Left cardiac atrium (tissue), 4 donors: ENCODE measurements at regions not wholly inside any gene's neighbourhood (a gene's known extent, or its start where the extent isn't known, plus 50 kb on each side); places are given as distances from the start of the nearest gene placed in this dataset.
"Not testable (repeated sequence)": the region's sequence is repeated elsewhere in the genome, so short reads cannot be mapped to it uniquely, and the experiment has no call there.

Experiments
- ATAC-seq, 2 donors: fragments of 200-7000 bp; cut with Tn5 transposase; one replicate each; pipeline ENCODE4 v1.9.1; 2020; ENCODE audit warnings: mild to moderate bottlenecking in 2 of 2, moderate library complexity in 2 of 2
- DNase-seq: peaks from one replicate; pipeline ENCODE4 v3.0.0-alpha.2; 2020
- intact Hi-C, 2 donors: fragments of 100-400 bp; cut with DNase I; formaldehyde crosslinking; loops; one replicate each; pipeline versions ENCODE4 v1.14.1 to v1.15.1; 2022 to 2023
- donor health status: DM: no; HTN: yes; CAD: no.
- donor health status: DM: no; HTN: yes; CAD: no; lungs with severe emphysema.
- donor health status: DM: yes; HTN: yes; CAD: no.
- donor health status: Dilated cardiomyopathy.

DNA sequence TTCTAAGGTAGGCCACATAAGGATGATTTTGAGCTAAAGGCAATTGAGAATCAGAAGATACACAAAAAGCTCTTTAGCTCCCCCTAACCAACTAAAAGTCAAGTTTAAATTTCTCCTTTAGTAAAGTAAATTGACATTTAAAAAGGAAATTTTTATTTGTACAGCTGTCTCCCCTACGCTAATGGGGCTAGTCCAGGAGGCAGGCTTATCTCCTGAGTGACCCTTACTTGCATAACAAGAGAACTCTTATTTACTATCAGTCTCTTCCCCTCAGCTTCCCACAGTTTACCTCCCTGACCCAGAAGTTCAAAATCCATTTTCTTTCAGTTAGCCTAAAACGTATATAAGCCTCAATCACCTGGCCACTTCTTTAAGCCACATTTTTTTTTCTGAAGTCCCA is 1002.8 kb upstream of the NRXN1 start:
- ATAC-seq (no peak), DNase-seq (no peak)
- intact Hi-C loops, result no loop called here

DNA sequence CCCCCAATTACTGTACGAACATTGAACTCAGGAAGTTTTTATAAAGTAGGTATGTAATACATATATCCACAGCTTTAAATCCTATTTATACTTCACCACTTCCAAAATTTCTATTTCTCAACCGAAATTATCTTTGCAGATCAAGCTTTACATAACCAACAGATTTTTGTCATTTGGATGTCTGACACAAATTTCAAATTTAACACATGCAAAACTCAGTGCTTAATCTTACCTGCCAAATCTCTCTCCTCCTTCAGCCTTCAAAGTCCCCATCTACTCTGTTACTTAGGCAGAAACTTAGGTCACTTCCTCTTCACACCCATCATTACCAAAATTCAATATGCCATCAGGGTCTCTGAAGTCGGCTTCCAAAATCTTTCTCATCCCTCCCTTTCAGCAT is 990.1 kb upstream of the NRXN1 start:
- intact Hi-C loops, result no loop called here
- ATAC-seq (no peak), DNase-seq (no peak)

DNA sequence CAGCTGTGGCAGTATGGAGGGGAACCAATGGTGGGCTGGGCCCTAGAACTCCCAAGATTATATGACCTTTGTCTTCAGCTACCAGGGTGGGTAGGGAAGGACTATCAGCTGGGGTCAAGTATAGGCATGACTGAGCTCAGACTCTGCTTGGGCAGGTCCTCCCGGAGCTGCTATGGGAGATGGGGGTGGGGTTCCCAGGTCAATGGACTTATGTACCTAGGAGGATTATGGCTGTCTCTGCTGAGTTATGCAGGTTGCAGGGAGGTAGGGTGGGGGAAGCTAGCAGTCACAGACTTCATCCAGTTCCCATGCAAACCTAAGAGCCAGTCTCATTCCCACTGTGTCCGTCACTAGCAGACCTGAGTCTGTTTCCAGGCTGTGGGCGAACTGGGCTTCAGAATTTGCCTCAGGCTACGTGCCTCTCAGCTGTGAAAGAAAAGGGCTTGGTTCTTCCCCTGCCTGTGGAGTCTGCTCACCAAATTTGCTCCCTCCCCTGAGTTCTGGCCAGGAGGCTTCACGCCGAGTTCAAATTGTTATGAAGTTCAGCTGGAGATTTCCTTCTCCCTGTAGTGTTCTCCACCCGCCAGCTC is 985.8 kb upstream of the NRXN1 start:
- ATAC-seq, result no peak
- DNase-seq, result no peak
- intact Hi-C loops, result no loop called here

DNA sequence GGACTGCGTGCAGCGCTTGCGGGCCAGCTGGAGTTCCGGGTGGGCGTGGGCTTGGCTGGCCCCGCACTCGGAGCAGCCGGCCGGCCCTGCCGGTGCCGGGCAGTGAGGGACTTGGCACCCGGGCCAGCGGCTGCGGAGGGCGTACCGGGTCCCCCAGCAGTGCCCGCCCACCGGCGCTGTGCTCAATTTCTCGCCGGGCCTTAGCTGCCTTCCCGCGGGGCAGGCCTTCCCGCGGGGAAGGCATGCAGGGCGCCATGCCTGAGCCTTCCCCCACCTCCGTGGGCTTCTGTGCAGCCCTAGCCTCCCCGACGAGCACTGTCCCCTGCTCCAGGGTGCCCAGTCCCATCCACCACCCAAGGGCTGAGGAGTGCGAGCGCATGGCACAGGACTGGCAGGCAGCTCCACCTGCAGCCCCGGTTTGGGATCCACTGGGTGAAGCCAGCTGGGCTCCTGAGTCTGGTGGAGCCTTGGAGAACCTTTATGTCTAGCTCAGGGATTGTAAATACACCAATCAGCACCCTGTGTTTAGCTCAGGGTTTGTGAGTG is 975.0 kb upstream of the NRXN1 start:
- intact Hi-C loops, DNase-seq, ATAC-seq: not testable (repeated sequence)

DNA sequence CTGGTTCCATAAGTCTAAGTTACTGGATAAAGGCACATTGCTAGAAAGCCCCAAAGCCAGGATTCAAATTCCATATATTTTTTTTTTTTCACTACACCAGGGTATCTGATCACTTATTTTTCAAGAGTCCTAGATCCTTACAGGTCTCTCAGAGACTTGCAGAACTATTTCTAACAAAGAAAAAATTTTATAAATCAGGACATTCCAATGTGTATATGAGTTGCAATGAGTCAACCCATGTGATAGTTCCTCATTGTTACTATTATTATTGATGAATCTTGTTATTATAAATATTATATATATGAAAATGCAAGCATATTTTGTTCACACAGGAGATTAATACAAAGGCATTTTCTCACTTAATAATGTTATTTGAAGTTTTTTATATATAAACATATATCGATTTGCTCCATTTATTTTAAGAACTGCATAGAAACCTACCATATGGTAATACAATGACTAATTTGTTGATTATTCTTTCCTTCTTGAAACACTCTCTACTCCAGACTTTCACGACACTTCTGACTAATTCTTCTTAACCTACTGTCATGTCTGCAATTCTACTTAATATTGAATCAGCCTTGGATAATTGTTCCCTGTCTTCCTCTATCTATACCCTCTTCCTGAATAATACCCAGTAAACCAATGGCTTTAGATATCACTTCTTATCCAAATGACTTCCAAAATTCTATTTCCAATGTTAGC is 968.4 kb upstream of the NRXN1 start:
- no peak for ATAC-seq
- no peak for DNase-seq
- intact Hi-C loops, result no loop called here

DNA sequence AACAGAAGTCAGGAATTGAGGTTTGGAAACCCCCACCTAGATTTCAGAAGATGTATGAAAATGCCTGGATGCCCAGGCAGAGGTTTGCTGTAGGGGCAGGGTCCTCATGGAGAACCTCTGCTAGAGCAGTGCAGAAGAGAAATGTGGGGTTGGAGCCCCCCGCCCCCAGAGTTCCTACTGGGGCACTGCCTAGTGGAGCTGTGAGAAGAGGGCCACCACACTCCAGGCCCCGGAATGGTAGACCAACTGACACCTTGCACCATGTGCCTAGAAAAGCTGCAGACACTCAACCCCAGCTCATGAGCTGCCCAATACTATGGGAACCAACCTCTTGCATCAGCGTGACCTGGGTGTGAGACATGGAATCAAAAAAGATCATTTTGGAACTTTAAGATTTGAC is 967.0 kb upstream of the NRXN1 start:
- DNase-seq (no peak), ATAC-seq (no peak)
- intact Hi-C loops, result no loop called here

DNA sequence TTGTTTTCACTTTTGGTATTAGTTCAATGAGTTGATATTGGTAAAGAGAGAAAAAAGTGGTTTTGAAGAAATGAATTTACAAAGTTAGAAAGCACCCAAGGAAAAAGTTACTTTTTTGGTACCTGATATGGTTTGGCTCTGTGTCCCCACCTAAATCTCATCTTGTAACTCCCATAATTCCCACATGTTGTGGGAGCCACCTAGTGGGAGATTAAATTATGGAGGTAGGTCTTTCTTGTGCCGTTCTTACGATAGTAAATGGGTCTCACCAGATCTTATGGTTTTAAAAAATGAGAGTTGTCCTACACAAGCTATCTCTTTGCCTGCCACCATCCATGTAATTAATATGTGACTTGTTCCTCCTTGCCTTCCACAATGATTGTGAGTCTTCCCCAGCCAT is 965.6 kb upstream of the NRXN1 start:
- intact Hi-C loops, result no loop called here
- no peak for DNase-seq
- ATAC-seq, result no peak

DNA sequence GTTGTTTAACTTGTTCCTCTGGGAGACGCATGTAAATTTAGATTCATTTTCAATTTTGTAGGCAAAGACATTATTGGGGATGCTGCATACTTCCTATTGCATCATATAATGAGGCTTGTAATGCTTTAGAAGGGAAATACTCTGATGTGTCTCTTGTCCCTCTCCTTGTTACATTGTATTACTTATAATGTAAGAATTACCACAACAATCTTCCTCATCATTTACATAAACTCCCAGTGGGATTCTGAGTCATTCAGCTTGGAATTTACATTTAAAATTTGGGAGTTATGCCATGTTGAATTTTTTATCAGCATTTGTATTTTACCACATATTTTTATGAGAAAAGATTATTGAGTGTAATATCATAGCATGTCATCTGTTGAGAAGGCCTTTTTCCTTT is 963.4 kb upstream of the NRXN1 start:
- ATAC-seq, result no peak

DNA sequence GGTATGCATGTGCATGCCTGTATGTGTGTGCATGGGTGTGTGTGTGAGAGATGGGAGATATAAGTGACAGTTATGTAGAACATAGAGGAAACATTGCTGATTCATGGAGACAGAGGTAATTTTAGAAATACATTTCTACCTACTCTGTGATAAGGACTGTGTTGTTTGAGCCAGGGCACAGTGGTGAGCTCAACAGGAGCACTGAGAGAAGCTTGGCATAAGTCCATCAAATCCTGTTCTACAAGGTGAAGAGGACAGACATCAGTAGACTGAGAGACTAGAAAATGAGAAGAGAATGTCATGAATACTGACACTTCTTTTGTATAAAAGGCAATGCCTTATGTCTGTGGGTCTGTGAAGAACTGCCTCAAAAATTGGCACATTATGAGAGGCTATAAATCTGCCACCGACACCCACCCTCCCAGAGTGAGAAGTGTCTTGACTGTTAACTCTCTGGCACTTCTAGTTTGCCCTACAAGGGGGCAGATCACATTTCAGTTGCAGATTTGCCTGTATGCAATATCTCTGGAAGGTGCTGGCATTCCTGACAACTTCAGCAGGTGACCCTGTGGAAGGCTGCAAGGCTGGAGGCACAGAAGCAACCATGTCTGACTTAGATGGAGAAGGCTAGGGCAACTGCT is 962.3 kb upstream of the NRXN1 start:
- ATAC-seq, result no peak
- intact Hi-C loops, result no loop called here
- DNase-seq, result no peak

More for the DNA sequence above, 963.4 kb upstream of the NRXN1 start:
- no peak for DNase-seq
- intact Hi-C loops, result no loop called here

DNA sequence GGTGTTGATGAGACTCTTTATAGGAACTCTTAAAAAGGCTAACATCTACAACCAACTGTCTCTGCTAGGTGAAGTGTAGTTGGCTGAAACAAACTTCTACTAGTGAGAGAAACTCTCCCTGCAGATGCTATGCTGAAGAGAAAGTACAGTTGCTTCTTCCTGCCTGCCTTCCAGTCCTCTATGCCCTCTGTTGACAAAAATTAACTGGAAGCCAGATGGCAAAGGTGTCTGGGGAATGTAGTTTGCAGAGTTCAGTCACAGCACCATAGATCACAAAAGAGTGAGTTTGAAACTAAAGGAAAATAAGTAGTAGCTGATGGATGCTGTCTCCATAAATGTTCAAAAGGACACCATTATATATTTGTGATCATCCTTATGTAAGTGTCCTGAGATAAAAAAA is 958.8 kb upstream of the NRXN1 start:
- DNase-seq, result no peak
- intact Hi-C loops, result no loop called here
- ATAC-seq, result no peak

DNA sequence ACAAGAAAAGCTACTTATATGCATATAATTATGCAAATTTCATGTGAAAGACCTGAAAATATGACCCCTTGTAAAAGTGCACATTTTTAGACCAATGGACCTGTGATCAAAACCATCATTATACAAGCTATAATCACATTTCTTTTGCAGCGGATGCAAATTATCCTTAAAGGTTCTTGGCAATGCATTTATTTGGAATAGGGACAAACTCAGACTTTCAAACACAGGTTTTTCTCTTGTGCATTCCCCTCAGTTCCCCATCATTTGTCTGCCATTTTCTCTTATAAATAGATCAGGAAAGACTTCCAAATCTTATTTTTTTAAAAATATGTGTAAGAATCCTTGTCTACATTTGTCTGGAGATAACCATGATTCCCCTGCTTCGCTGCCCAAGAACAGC is 954.2 kb upstream of the NRXN1 start:
- intact Hi-C loops, result no loop called here
- no peak for ATAC-seq
- no peak for DNase-seq

DNA sequence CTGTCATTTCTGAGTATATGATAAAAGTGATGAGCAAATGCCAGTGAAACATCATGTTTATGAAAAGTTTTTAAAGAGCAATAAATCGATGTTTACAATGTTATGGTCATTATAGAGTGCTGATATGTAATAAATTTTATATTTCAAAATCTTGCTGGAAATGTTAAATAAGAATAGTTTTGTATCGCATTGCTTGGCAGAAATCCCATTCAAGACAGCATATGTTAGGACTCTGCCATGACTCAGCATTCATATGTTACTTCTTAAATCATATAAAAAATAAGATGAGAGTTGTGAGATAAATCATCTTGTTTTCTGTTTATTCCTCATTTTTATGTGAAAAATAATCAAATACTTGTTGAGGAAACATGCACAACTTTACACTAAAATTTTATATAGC is 949.9 kb upstream of the NRXN1 start:
- DNase-seq, result no peak
- ATAC-seq, result no peak
- intact Hi-C loops, result no loop called here

DNA sequence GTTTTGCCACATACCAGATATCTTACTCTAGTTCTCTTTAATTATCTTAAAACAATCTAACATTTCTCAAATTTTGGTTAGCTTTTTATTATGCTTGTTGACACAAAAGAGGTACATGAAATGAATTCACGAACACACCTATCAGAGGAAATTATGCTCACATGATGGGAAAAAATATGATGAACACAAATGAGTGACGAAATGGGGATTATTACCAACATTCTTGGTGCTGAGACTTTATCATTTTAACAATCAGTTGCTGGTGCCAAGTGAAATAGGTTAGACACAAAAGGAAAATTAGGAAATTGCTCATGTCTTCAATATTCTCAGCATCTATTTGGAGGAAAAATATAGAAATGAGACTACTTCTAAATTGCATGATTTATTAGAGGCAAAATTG is 944.7 kb upstream of the NRXN1 start:
- ATAC-seq (no peak), DNase-seq (no peak)
- intact Hi-C loops, result no loop called here

DNA sequence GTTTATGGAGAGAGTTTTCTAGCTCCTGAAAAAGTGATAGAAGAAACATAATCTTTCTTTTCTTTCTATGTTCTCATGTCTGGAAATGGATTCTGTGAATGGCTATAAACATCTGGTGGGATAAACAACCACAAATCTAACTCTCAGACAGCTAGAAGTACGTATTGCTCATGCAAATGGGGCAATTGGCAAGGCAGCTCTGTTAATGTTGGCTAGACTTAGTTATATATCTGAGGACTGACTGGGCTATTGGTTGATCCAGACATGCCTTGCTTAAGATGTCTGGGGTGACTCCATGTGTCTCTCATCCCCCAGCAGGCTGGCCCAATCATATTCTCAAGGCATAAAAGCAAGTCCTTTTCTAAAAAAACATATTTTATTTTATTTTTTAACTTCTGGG is 939.2 kb upstream of the NRXN1 start:
- DNase-seq (no peak), ATAC-seq (no peak)
- intact Hi-C loops, result no loop called here

DNA sequence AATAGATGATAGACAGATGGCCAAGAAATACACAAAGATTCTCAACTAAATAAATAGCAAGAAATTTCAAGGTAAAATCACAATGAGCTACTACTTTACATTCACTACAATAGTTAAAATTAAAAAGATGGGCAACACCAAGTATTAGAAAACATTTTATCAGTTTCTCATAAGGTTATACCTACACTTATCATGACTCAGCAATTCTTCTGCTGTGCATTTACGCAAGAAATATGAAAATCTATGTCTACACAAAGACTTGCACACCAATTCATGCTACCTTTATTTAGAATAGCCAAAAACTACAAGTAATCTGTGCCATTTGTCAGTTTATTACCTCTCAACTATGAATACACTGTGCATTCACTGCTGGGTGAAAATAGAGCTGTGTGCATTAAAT is 937.4 kb upstream of the NRXN1 start:
- intact Hi-C loops, result no loop called here
- no peak for ATAC-seq

DNA sequence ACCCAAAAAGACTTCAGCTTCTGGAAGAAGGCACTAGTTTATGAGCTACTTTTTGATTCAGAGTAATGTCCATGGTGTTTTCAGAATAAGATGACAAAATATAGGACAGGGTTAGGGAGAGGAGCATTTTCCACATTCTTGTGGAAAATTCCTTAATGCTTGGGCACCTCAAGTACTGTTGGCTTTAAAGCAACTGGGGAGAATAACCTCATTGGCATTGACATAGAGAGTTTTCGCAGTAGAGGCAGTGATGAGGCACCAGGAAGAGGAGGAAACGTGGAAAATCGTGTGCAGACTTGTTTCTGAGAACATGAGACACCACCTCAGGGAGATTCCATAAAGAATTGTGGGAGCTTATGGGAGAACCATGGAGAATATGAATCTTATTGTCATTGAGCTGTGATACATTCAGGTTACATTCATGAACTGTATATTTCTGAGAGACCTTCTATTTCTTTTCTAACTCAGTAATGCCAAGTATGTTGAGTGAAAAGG is 929.0 kb upstream of the NRXN1 start:
- DNase-seq (no peak), ATAC-seq (no peak)
- intact Hi-C loops, result no loop called here

More for the DNA sequence above, 937.4 kb upstream of the NRXN1 start:
- DNase-seq, result no peak

DNA sequence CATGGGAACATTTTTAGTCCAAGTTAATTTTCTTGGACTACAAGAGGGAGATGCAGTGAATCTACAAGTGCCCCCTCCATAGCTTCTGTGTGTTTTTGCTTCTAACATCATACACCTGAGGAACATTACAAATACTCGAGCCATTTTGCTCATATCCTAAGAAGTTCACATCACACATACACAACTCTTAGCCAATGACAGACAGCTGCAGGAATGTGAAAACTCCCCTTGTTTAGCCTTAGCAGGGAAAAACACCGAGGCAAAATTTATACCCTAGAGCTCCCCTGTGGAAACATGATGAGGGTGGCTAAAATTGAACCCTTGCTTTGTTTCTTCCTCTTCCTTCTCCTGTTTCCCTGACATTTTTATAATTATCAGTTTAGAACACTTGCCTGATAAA is 928.3 kb upstream of the NRXN1 start:
- no peak for ATAC-seq

DNA sequence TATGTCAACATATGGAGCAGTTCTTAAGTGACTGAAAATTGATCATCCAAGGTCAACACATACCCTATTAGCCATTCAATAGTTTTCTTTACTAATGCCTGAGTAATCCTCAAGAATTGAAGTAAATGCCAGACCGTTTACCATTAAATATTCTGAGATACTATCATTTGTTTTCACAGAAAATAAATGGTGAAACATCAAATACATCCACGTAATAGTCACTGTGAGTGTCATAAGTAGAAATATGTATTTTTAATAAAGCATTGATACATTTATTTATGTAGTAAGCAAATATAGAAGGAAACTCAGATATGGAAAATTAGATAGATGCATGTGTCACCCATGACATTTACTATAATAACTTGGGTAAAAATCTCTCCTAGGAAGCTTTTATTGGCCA is 927.8 kb upstream of the NRXN1 start:
- no peak for DNase-seq
- ATAC-seq, result no peak
- intact Hi-C loops, result no loop called here

More for the DNA sequence above, 928.3 kb upstream of the NRXN1 start:
- DNase-seq, result no peak
- intact Hi-C loops, result no loop called here

DNA sequence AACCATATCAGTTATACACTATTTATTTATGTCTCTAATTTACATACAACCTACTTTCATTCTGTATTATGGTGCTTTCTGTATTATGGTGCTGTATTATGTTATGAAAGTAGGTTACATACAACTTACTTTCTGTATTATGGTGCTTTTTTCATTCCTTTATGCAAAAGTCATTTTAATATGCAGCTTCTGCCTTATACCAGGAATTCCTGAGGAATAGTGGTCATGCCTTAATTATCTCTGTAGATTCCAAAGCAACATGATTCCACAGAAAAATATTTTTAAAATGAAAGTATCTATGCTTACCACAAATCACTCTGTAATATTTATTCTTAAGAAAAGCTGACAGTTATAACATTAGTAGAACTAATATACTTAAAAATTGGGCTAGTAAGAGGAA is 922.0 kb upstream of the NRXN1 start:
- DNase-seq (no peak), ATAC-seq (peak in 1 of 2 donors; percentile 44)
- intact Hi-C loops, result no loop called here

DNA sequence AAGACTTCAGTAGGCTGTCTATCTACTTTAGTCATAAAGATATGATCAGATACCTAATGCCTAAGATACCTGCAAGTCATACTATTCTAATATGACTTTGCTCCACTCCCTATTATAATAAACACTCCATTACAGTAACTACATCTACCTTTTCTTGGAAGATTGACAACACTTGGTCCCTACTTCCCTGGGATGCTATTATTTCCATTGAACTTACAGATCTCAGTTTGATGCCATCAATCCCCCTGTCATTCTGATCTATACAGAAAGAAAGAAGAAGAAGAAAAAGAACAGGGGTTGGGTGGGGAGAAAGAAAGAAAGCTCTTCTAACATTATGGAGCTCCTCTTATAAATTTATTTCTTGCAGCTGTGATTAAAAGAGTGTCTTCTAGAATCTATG is 889.1 kb upstream of the NRXN1 start:
- intact Hi-C loops, result no loop called here
- DNase-seq (no peak), ATAC-seq (no peak)

DNA sequence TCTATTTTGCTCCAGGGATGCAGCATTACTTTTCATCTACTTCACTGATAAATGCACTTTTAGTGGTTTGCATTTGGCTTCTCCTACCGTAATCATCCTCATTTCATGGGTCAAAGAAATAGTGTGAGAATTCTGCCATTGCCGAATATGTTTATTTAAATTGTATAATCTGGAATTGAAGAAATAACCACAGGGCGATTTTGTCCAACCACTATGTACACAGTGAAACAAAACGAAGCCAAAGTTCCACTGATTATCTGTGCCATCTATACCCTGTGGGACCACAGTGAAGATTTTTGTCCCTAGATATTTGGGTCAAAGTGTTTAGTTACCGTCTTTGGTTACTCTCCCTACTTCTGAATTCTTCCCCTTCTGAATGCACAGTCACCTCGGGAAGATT is 888.6 kb upstream of the NRXN1 start:
- no peak for DNase-seq
- ATAC-seq, result no peak

More for the DNA sequence above, 888.6 kb upstream of the NRXN1 start:
- intact Hi-C loops, result no loop called here
